Jurkat, Clone E6-1 (cell line): ENCODE measurements at regions not wholly inside any gene's neighbourhood (a gene's known extent, or its start where the extent isn't known, plus 50 kb on each side); places are given as distances from the start of the nearest gene placed in this dataset.

Experiments
- DNase-seq: peaks from one replicate; pipeline ENCODE4 v3.0.0-alpha.2; 2011; ENCODE audit warnings: low read depth, low spot score
- H3K4me3 ChIP-seq: 2 replicates; pipeline ENCODE4 v1.5.1; 2011; ENCODE audit warnings: mild to moderate bottlenecking, low read length, control low read depth, moderate library complexity

- H3K4me3 ChIP-seq = no peak overlapping the region
- no peak for DNase-seq
These were observed 82.3 kb downstream of the C11orf91 start for GRCh38 chr11:33618351-33618710.

GRCh38 chr11:33617672-33618350, 82.8 kb downstream of the C11orf91 start:
- no peak overlapping the region for H3K4me3 ChIP-seq
- no peak for DNase-seq

GRCh38 chr11:33616552-33616951, 84.1 kb downstream of the C11orf91 start:
- no peak for DNase-seq

GRCh38 chr11:33615751-33616150, 84.9 kb downstream of the C11orf91 start:
- H3K4me3 ChIP-seq = no peak overlapping the region

More at GRCh38 chr11:33616552-33616951, 84.1 kb downstream of the C11orf91 start:
- no peak overlapping the region for H3K4me3 ChIP-seq

GRCh38 chr11:33613404-33613803, 87.2 kb downstream of the C11orf91 start:
- DNase-seq = no peak
- no peak overlapping the region for H3K4me3 ChIP-seq

More at GRCh38 chr11:33615751-33616150, 84.9 kb downstream of the C11orf91 start:
- DNase-seq = no peak

GRCh38 chr11:33610903-33611302, 89.7 kb downstream of the C11orf91 start:
- no peak for DNase-seq
- H3K4me3 ChIP-seq = no peak overlapping the region

GRCh38 chr11:33608386-33608785, 92.2 kb downstream of the C11orf91 start:
- no peak overlapping the region for H3K4me3 ChIP-seq

GRCh38 chr11:33606762-33607161, 93.9 kb downstream of the C11orf91 start:
- DNase-seq = no peak
- no peak overlapping the region for H3K4me3 ChIP-seq

More at GRCh38 chr11:33608386-33608785, 92.2 kb downstream of the C11orf91 start:
- no peak for DNase-seq

- no peak overlapping the region for H3K4me3 ChIP-seq
- no peak for DNase-seq
These were observed 94.9 kb downstream of the C11orf91 start for GRCh38 chr11:33605703-33606102.

GRCh38 chr11:33598426-33599069, 102.1 kb downstream of the C11orf91 start:
- no peak for DNase-seq
- no peak overlapping the region for H3K4me3 ChIP-seq

- H3K4me3 ChIP-seq = no peak overlapping the region
- no peak for DNase-seq
These were observed 106.4 kb downstream of the C11orf91 start for GRCh38 chr11:33594188-33594587.

- H3K4me3 ChIP-seq = no peak overlapping the region
- no peak for DNase-seq
These were observed 110.2 kb downstream of the C11orf91 start for GRCh38 chr11:33590441-33590840.

- H3K4me3 ChIP-seq = no peak overlapping the region
- no peak for DNase-seq
These were observed 112.6 kb downstream of the C11orf91 start for GRCh38 chr11:33588056-33588455.

GRCh38 chr11:33585586-33586209, 114.9 kb downstream of the C11orf91 start:
- no peak for DNase-seq
- H3K4me3 ChIP-seq = no peak overlapping the region

- H3K4me3 ChIP-seq = no peak overlapping the region
- DNase-seq = no peak
These were observed 117.8 kb downstream of the C11orf91 start for GRCh38 chr11:33582636-33583325.

GRCh38 chr11:33579101-33579500, 121.5 kb downstream of the C11orf91 start:
- DNase-seq = no peak
- no peak overlapping the region for H3K4me3 ChIP-seq

- DNase-seq = no peak
- H3K4me3 ChIP-seq = no peak overlapping the region
These were observed 123.4 kb downstream of the C11orf91 start for GRCh38 chr11:33577204-33577603.

GRCh38 chr11:33575311-33575710, 125.3 kb downstream of the C11orf91 start:
- no peak for DNase-seq
- H3K4me3 ChIP-seq = no peak overlapping the region

GRCh38 chr11:33574331-33574730, 126.3 kb downstream of the C11orf91 start:
- no peak overlapping the region for H3K4me3 ChIP-seq
- DNase-seq = no peak

GRCh38 chr11:33569333-33569732, 131.3 kb downstream of the C11orf91 start:
- H3K4me3 ChIP-seq = no peak overlapping the region
- DNase-seq = no peak
